ENCODE measurements at regions not wholly inside any gene's neighbourhood (a gene's known extent, or its start where the extent isn't known, plus 50 kb on each side); places are given as distances from the start of the nearest gene placed in this dataset.

DNA sequence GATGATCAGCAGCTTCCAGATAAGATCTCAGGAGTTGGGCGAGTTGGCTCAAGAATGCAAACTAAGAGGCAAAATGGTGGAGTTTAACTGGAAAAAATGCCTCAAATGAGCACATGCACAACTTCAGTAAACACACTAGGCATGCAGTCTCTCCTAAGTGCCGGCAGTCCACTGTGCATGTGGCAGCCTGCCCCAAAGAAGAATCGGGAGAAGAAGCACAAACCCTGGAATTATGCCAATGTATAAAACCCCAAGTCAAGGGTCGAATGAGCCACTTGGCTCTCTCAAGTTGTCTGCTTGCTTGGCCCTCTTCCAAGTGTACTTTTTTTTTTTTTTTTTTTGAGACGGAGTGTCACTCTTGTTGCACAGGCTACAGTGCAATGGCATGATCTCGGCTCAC lies 53.3 kb upstream of the SLITRK1 start:
- DNase-seq (ENCODE audit: low read depth), result no peak
